Left lung (tissue), 4 donors: ENCODE measurements at regions not wholly inside any gene's neighbourhood (a gene's known extent, or its start where the extent isn't known, plus 50 kb on each side); places are given as distances from the start of the nearest gene placed in this dataset.

Experiments
- ATAC-seq: fragments of 200-7000 bp; cut with Tn5 transposase; one replicate; pipeline ENCODE4 v1.9.1; 2020; ENCODE audit warnings: moderate library complexity
- DNase-seq, 4 donors: peaks; one replicate each; pipeline ENCODE4 v3.0.0-alpha.2; 2013 to 2020
- H3K27ac ChIP-seq, 2 donors: fragments of 200-600 bp; sonication (generic) in 1 of 2; one replicate each; pipeline versions ENCODE4 v1.5.0 to v1.8.0; 2020 to 2021
- H3K27me3 ChIP-seq, 2 donors: fragments of 200-600 bp; sonication (generic) in 1 of 2; one replicate each; pipeline versions ENCODE4 v1.5.0 to v1.8.0; 2020 to 2021
- H3K36me3 ChIP-seq, 2 donors: fragments of 200-600 bp; sonication (generic) in 1 of 2; one replicate each; pipeline versions ENCODE4 v1.5.0 to v1.8.0; 2020 to 2021
- H3K4me1 ChIP-seq, 2 donors: fragments of 200-600 bp; one replicate each; pipeline ENCODE4 v1.8.0; 2021
- H3K4me3 ChIP-seq, 2 donors: fragments of 200-600 bp; sonication (generic) in 1 of 2; one replicate each; pipeline versions ENCODE4 v1.5.0 to v1.8.0; 2020 to 2021; ENCODE audit warnings: mild to moderate bottlenecking in 1 of 2
- H3K9me3 ChIP-seq, 2 donors: fragments of 200-600 bp; sonication (generic) in 1 of 2; one replicate each; pipeline versions ENCODE4 v1.5.0 to v1.8.0; 2020 to 2021
- intact Hi-C, 2 donors: fragments of 100-400 bp; cut with DNase I; formaldehyde crosslinking; loops; one replicate each; pipeline versions ENCODE4 v1.11.2 to v1.14.2; 2022
- TF ChIP-seq, protein P1 (sequence below), 2 donors: fragments of 200-600 bp; sonication (generic) in 1 of 2; IDR thresholded peaks; one replicate each; pipeline versions ENCODE4 v1.5.0 to v1.8.0; 2021; ENCODE audit warnings: antibody characterized with exemption in 2 of 2
- donor health status: DM: no; HTN: yes; CAD: no.
- donor health status: DM: no; HTN: no; CAD: no.

- Histone ChIP-seq H3K4me1 (no peaks in the 10 kb centered on the region), H3K4me3 (no peak overlapping the region), H3K9me3 (peaks cover 0 to 2% of the 10 kb centered on the region in 2 donors), H3K27ac (no peak overlapping the region), H3K36me3 (no peaks in the 10 kb centered on the region), H3K27me3 (no peaks in the 10 kb centered on the region)
- DNase-seq = no peak
- TF ChIP-seq, protein P1, sequence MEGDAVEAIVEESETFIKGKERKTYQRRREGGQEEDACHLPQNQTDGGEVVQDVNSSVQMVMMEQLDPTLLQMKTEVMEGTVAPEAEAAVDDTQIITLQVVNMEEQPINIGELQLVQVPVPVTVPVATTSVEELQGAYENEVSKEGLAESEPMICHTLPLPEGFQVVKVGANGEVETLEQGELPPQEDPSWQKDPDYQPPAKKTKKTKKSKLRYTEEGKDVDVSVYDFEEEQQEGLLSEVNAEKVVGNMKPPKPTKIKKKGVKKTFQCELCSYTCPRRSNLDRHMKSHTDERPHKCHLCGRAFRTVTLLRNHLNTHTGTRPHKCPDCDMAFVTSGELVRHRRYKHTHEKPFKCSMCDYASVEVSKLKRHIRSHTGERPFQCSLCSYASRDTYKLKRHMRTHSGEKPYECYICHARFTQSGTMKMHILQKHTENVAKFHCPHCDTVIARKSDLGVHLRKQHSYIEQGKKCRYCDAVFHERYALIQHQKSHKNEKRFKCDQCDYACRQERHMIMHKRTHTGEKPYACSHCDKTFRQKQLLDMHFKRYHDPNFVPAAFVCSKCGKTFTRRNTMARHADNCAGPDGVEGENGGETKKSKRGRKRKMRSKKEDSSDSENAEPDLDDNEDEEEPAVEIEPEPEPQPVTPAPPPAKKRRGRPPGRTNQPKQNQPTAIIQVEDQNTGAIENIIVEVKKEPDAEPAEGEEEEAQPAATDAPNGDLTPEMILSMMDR (IDR thresholded peaks at IDR 0.05) = no peak
- no peak for ATAC-seq
- intact Hi-C loops = no loop called here
These were observed 886.1 kb downstream of the BCL11B start for GRCh38 chr14:98385851-98386250.

DNA sequence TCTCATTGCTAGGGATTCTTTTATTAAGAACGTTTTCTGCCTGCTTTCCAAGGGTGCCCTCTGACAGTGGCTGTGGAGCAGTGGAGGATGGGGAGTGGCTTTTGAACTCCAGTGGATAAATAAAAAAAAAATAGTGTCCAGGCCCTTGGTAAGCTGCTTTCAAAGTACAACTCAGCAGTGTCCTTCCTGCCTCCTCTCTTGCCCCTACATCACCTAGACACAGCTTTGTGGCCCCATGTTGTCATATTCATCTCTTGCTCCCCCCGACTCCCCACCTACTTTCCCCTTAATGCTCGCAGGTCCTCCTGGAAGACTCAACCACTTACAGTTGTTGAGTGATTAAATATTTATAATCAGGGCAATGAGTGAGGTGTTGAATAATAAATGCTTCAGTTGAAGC, 880.9 kb downstream of the BCL11B start:
- Histone ChIP-seq H3K36me3 (no peaks in the 10 kb centered on the region), H3K27me3 (no peaks in the 10 kb centered on the region), H3K4me3 (no peak overlapping the region), H3K4me1 (no peaks in the 10 kb centered on the region), H3K9me3 (no peaks in the 10 kb centered on the region), H3K27ac (no peak overlapping the region)
- TF ChIP-seq, protein P1 (IDR thresholded peaks at IDR 0.05) = no peak
- DNase-seq (no peak), ATAC-seq (no peak)
- intact Hi-C loops = no loop called here

GRCh38 chr14:98393527-98393926, 878.5 kb downstream of the BCL11B start:
- no peak overlapping the region for H3K4me3 ChIP-seq
- intact Hi-C loops = no loop called here
- ATAC-seq (no peak), DNase-seq (no peak)
- no peaks in the 10 kb centered on the region for H3K36me3 ChIP-seq
- no peaks in the 10 kb centered on the region for H3K27me3 ChIP-seq
- no peak overlapping the region for H3K27ac ChIP-seq
- TF ChIP-seq, protein P1 (IDR thresholded peaks at IDR 0.05) = no peak
- no peaks in the 10 kb centered on the region for H3K4me1 ChIP-seq
- H3K9me3 ChIP-seq = no peaks in the 10 kb centered on the region

DNA sequence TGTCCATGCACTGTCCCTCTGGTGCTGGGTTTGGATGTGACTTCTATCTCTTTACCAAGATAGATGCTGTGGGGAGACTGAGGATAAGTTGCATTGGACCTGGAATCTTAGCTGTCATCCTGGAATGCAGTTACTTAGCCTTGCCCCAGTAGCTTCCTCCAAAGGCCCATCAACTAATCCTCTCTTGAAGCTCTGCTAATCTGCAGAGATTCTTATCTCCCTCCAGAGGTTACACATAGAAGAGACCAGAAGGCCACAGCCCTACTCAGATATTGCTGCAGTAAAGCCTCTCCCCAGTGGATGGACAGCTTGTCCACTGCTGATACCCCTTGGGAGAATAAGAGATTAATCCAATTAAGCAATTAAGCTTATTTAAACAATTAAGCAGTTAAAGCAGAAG, 867.2 kb downstream of the BCL11B start:
- no peaks in the 10 kb centered on the region for H3K36me3 ChIP-seq
- ATAC-seq = no peak
- no peaks in the 10 kb centered on the region for H3K4me1 ChIP-seq
- TF ChIP-seq, protein P1 (IDR thresholded peaks at IDR 0.05) = no peak
- no peaks in the 10 kb centered on the region for H3K27me3 ChIP-seq
- H3K9me3 ChIP-seq = peaks cover 0 to 2% of the 10 kb centered on the region in 2 donors
- no peak overlapping the region for H3K4me3 ChIP-seq
- intact Hi-C loops = no loop called here
- DNase-seq = no peak
- H3K27ac ChIP-seq = no peak overlapping the region

DNA sequence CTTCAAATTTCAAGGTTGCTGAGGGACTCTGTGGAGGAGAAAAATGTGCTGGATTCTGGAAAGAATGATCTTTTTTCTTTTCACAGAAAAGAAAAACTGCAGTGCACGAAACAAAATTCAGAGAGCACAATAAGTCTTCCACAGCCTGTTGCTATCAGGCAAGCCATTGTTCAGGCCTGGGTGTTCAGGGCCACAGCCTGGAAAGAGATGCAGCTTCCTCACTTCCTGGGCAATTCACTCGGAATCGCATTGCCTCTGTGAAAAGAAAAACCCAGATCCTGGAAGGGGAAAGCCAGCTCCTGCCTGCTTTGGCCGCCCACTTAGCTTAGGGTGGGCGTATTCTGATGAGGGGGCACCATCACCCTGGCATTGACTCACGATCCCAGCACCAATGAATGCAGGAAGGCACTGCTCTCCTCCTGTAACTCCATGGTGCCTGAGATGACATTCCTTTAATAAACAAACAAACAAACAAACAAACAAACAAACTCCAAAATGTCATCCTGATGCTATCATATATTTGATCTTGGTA, 863.9 kb downstream of the BCL11B start:
- Histone ChIP-seq H3K4me1 (no peaks in the 10 kb centered on the region), H3K27ac (no peak overlapping the region), H3K4me3 (no peak overlapping the region), H3K9me3 (peaks cover 0 to 5% of the 10 kb centered on the region in 2 donors), H3K27me3 (no peaks in the 10 kb centered on the region), H3K36me3 (no peaks in the 10 kb centered on the region)
- DNase-seq (no peak), ATAC-seq (no peak)
- TF ChIP-seq, protein P1 (IDR thresholded peaks at IDR 0.05) = no peak
- intact Hi-C loops = no loop called here
